ENCODE measurements at regions not wholly inside any gene's neighbourhood (a gene's known extent, or its start where the extent isn't known, plus 50 kb on each side); places are given as distances from the start of the nearest gene placed in this dataset.

GRCh38 chr2:160609346-160609745 lies 115.7 kb upstream of the RBMS1 start:
- TF ChIP-seq EZH2 (IDR thresholded peaks at IDR 0.05; ENCODE audit: borderline replicate concordance, insufficient read depth, low read depth, low read length, poor library complexity, severe bottlenecking) (no peak), CTCF (IDR thresholded peaks at IDR 0.05) (no peak)

Measured in B cell (primary cell).